ENCODE measurements at regions not wholly inside any gene's neighbourhood (a gene's known extent, or its start where the extent isn't known, plus 50 kb on each side); places are given as distances from the start of the nearest gene placed in this dataset.

DNA sequence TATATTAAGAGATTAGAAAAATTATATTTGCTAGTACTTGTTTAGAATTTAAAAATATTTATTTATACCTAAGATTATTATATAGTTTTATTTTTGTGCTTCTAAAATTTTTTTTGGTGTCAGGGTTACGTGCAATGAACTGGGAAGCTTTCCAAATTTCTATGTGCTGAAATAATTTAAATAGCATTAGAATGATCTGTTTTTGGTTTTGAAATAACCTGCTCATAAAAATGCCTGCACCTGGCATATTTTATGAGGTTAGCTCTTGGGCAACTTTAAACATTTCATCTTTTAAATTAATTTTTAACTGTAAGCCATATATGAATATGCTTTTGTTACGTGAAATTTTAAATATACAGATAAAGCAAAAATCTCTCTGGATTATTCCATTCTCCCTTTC is 482.5 kb downstream of the GLRX3 start:
- no peak overlapping the region for H3K4me3 ChIP-seq (replicated peaks in 1 of 2; ENCODE audit: low read depth in 2 of 2, low read length in 2 of 2)
- no peak for DNase-seq (ENCODE audit: low read depth in 2 of 2)
- no peak for TF ChIP-seq CTCF (IDR thresholded peaks at IDR 0.05; ENCODE audit: low read depth, low read length)

DNA sequence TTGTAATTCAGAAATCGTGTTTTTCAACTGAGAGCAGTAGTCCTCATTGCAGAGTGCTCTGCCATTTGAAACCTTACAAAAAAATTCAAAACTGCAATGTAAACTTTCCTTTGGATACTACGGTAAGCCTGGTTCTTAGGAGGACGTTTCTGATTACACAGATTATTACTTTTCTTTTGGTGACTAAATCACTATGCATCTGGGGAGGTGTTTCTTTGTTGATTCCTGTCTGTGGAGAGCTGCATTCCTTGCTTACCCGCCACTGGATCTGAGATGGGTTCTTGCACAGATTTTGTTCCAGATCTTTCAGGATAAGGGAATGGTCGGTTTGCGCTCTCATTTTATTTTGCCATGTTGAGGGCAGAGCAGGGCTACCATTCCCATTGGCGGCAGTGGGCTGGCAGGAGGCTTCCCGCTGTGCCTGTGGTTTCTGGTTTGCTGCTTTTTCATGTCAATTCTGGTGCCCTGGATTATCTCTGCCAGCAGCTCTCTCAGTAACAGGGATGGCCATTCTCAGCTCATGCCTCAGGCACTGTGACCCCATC is 485.1 kb downstream of the GLRX3 start:
- no peak for TF ChIP-seq CTCF (IDR thresholded peaks at IDR 0.05; ENCODE audit: low read depth, low read length)
- no peak overlapping the region for H3K4me3 ChIP-seq (replicated peaks in 1 of 2; ENCODE audit: low read depth in 2 of 2, low read length in 2 of 2)
- DNase-seq (ENCODE audit: low read depth in 2 of 2): no peak

- no peak for TF ChIP-seq CTCF (IDR thresholded peaks at IDR 0.05; ENCODE audit: low read depth, low read length)
- H3K4me3 ChIP-seq (replicated peaks in 1 of 2; ENCODE audit: low read depth in 2 of 2, low read length in 2 of 2): no peak overlapping the region
- no peak for DNase-seq (ENCODE audit: low read depth in 2 of 2)
These were observed 487.6 kb downstream of the GLRX3 start for GRCh38 chr10:130623680-130624267.

DNA sequence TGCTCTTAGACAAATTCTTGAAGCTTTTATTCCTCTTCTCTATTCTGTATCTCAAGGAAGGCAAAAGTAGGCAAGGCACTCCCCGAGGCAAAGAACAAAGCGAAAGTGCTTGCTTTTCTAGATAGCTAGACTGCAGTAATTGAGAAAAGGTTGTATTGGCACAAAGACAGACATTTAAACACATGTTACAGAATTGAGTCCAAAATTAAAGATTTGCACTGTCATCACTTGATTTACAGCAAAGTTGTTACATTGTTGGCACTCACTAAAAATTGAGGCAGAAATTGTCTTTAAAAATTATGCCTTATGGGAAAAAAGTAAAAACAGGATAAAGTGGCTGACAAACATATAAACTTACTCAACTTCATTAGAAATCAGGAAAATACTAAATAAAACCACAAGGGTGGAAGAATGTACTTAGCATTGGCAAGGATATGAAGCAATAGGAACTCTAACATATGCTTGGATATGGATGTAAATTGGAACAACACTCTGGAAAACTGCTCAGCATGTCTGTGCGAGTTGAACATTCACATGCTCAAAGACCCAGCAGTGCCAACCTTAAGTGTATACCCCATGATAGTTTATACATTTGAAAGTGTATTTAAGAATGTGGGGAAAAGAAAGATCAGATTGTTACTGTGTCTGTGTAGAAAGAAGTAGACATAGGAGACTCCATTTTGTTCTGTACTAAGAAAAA is 491.3 kb downstream of the GLRX3 start:
- DNase-seq (ENCODE audit: low read depth in 2 of 2): no peak

GRCh38 chr10:130630135-130630534 is 493.9 kb downstream of the GLRX3 start:
- no peak for DNase-seq (ENCODE audit: low read depth in 2 of 2)

More for the DNA sequence above, 491.3 kb downstream of the GLRX3 start:
- no peak overlapping the region for H3K4me3 ChIP-seq (replicated peaks in 1 of 2; ENCODE audit: low read depth in 2 of 2, low read length in 2 of 2)
- no peak for TF ChIP-seq CTCF (IDR thresholded peaks at IDR 0.05; ENCODE audit: low read depth, low read length)

More at GRCh38 chr10:130630135-130630534, 493.9 kb downstream of the GLRX3 start:
- H3K4me3 ChIP-seq (replicated peaks in 1 of 2; ENCODE audit: low read depth in 2 of 2, low read length in 2 of 2): no peak overlapping the region
- TF ChIP-seq CTCF (IDR thresholded peaks at IDR 0.05; ENCODE audit: low read depth, low read length): no peak
